SU-DHL-6 (cell line): ENCODE measurements at regions not wholly inside any gene's neighbourhood (a gene's known extent, or its start where the extent isn't known, plus 50 kb on each side); places are given as distances from the start of the nearest gene placed in this dataset.

ENCODE experiments used
- EZH2phosphoT487 ChIP-seq: fragments of 200-600 bp; sonication (generic), shearing (Covaris generic); conservative IDR thresholded peaks from 2 replicates; pipeline ENCODE4 v1.6.1; 2018; ENCODE audit warnings: mild to moderate bottlenecking, antibody characterized with exemption, low read length, moderate library complexity, mixed read lengths
- TF ChIP-seq, protein P1 (sequence below): fragments of 200-600 bp; sonication (generic); IDR thresholded peaks from one replicate; pipeline ENCODE4 v1.5.1; 2017; ENCODE audit warnings: antibody characterized with exemption, mild to moderate bottlenecking, low read length, moderate library complexity; ENCODE audit not compliant: insufficient read depth, poor library complexity, severe bottlenecking

DNA sequence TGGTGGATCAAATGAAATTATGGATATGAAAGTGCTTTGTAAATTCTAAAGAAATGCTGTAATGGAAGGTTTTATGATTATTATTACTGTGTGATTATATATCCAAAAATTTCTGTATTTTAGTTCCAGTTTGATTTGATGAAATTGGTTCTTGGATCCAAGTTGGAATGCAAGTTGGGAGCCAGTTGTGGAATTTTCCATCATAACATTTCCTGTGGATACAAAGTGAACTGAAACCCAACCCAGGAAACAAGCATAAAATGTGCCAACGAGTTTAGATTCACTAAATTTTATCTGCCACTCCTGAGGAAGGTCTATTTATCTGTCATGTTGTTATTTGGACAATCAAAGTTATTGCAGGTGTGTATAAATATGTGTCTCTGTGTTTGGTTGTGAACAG is 131.4 kb upstream of the MDFIC start:
- TF ChIP-seq, protein P1, sequence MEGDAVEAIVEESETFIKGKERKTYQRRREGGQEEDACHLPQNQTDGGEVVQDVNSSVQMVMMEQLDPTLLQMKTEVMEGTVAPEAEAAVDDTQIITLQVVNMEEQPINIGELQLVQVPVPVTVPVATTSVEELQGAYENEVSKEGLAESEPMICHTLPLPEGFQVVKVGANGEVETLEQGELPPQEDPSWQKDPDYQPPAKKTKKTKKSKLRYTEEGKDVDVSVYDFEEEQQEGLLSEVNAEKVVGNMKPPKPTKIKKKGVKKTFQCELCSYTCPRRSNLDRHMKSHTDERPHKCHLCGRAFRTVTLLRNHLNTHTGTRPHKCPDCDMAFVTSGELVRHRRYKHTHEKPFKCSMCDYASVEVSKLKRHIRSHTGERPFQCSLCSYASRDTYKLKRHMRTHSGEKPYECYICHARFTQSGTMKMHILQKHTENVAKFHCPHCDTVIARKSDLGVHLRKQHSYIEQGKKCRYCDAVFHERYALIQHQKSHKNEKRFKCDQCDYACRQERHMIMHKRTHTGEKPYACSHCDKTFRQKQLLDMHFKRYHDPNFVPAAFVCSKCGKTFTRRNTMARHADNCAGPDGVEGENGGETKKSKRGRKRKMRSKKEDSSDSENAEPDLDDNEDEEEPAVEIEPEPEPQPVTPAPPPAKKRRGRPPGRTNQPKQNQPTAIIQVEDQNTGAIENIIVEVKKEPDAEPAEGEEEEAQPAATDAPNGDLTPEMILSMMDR: no peak
- TF ChIP-seq EZH2phosphoT487: no peak
